SU-DHL-6 (cell line): ENCODE measurements at regions not wholly inside any gene's neighbourhood (a gene's known extent, or its start where the extent isn't known, plus 50 kb on each side); places are given as distances from the start of the nearest gene placed in this dataset.

Experiments used
- H2AFZ ChIP-seq: fragments of 200-600 bp; sonication (generic); 2 replicates; pipeline ENCODE4 v1.6.1; 2014; ENCODE audit warnings: low read depth, mild to moderate bottlenecking, moderate library complexity, mixed read lengths, antibody characterized with exemption, low read length; ENCODE audit not compliant: severe bottlenecking
- H3F3A ChIP-seq: fragments of 200-600 bp; shearing (Covaris generic); 2 replicates; pipeline ENCODE4 v1.6.0; 2016; ENCODE audit warnings: antibody characterized with exemption, mild to moderate bottlenecking; ENCODE audit not compliant: insufficient read depth
- H3K27ac ChIP-seq: fragments of 200-600 bp; sonication (generic); 2 replicates; pipeline ENCODE4 v1.5.1; 2016; ENCODE audit warnings: low read depth, mild to moderate bottlenecking, low read length, moderate library complexity, mixed read lengths
- H3K27me3 ChIP-seq: fragments of 200-600 bp; sonication (generic), shearing (Covaris generic); 2 replicates; pipeline ENCODE4 v1.6.0; 2014; ENCODE audit warnings: mild to moderate bottlenecking, low read length
- H3K36me3 ChIP-seq: fragments of 200-600 bp; sonication (generic); 2 replicates; pipeline ENCODE4 v1.6.1; 2014; ENCODE audit warnings: mild to moderate bottlenecking, low read length, mixed read lengths
- H3K4me2 ChIP-seq: fragments of 300-600, 200-600 bp; shearing (Covaris generic), sonication (generic); 2 replicates; pipeline ENCODE4 v1.6.0; 2014; ENCODE audit warnings: low read length, low read depth, mild to moderate bottlenecking; ENCODE audit not compliant: poor library complexity, severe bottlenecking
- H3K4me3 ChIP-seq: fragments of 200-600 bp; sonication (generic); 2 replicates; pipeline ENCODE4 v1.5.1; 2014; ENCODE audit warnings: antibody characterized with exemption, low read length, mild to moderate bottlenecking, mixed read lengths; ENCODE audit not compliant: insufficient read depth, poor library complexity, severe bottlenecking
- H3K79me2 ChIP-seq: fragments of 200-600 bp; sonication (generic); 2 replicates; pipeline ENCODE4 v1.6.1; 2014; ENCODE audit warnings: mild to moderate bottlenecking, low read length, moderate library complexity; ENCODE audit not compliant: insufficient read depth
- H3K9ac ChIP-seq: fragments of 200-600 bp; sonication (generic); 2 replicates; pipeline ENCODE4 v1.7.0; 2014; ENCODE audit warnings: mild to moderate bottlenecking, low read length
- H3K9me2 ChIP-seq: fragments of 200-600 bp; sonication (generic); replicated peaks from 2 replicates; pipeline ENCODE4 v1.6.1; 2014; ENCODE audit warnings: low read length; ENCODE audit not compliant: insufficient read depth
- H3K9me3 ChIP-seq: fragments of 200-600 bp; sonication (generic); 2 replicates; pipeline ENCODE4 v1.6.1; 2014; ENCODE audit warnings: low read length, mixed read lengths; ENCODE audit not compliant: insufficient read depth
- H4K20me1 ChIP-seq: fragments of 200-600 bp; sonication (generic); 2 replicates; pipeline ENCODE4 v1.6.1; 2014; ENCODE audit warnings: low read depth, mild to moderate bottlenecking, antibody characterized with exemption, low read length, moderate library complexity, mixed read lengths
- EZH2phosphoT487 ChIP-seq: fragments of 200-600 bp; sonication (generic), shearing (Covaris generic); conservative IDR thresholded peaks from 2 replicates; pipeline ENCODE4 v1.6.1; 2018; ENCODE audit warnings: mild to moderate bottlenecking, antibody characterized with exemption, low read length, moderate library complexity, mixed read lengths
- TF ChIP-seq, protein P1 (sequence below): fragments of 200-600 bp; sonication (generic); IDR thresholded peaks from one replicate; pipeline ENCODE4 v1.5.1; 2017; ENCODE audit warnings: antibody characterized with exemption, mild to moderate bottlenecking, low read length, moderate library complexity; ENCODE audit not compliant: insufficient read depth, poor library complexity, severe bottlenecking

DNA sequence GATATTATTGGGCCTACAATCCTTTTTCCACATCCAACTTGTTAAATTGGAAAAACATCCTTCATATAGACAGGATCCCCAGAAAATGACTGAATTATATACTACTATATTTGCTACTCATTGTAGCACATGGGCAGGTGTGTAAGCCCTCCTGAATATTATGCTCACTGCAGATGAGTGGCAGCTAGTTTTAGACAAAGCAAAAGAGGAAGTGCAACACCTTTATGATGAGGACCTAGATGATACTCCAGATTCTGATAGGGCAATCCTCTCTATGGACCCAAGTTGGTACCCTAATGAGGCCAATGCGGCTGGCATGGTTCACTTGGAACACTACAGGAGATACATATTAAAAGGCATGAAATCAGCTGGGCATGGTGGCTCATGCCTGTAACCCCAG lies 119.1 kb upstream of the PLCL2 start:
- Histone ChIP-seq H3K79me2 (no peaks in the 10 kb centered on the region), H3K27ac (no peak overlapping the region), H3K9ac (no peak overlapping the region), H3K4me2 (no peak overlapping the region), H4K20me1 (no peaks in the 10 kb centered on the region), H3F3A (no peaks in the 10 kb centered on the region), H3K36me3 (no peaks in the 10 kb centered on the region), H3K4me3 (no peak overlapping the region), H3K9me2 (no peaks in the 10 kb centered on the region), H3K9me3 (no peaks in the 10 kb centered on the region), H2AFZ (no peak overlapping the region), H3K27me3 (no peaks in the 10 kb centered on the region)
- TF ChIP-seq, protein P1, sequence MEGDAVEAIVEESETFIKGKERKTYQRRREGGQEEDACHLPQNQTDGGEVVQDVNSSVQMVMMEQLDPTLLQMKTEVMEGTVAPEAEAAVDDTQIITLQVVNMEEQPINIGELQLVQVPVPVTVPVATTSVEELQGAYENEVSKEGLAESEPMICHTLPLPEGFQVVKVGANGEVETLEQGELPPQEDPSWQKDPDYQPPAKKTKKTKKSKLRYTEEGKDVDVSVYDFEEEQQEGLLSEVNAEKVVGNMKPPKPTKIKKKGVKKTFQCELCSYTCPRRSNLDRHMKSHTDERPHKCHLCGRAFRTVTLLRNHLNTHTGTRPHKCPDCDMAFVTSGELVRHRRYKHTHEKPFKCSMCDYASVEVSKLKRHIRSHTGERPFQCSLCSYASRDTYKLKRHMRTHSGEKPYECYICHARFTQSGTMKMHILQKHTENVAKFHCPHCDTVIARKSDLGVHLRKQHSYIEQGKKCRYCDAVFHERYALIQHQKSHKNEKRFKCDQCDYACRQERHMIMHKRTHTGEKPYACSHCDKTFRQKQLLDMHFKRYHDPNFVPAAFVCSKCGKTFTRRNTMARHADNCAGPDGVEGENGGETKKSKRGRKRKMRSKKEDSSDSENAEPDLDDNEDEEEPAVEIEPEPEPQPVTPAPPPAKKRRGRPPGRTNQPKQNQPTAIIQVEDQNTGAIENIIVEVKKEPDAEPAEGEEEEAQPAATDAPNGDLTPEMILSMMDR, result no peak
- TF ChIP-seq EZH2phosphoT487, result no peak

DNA sequence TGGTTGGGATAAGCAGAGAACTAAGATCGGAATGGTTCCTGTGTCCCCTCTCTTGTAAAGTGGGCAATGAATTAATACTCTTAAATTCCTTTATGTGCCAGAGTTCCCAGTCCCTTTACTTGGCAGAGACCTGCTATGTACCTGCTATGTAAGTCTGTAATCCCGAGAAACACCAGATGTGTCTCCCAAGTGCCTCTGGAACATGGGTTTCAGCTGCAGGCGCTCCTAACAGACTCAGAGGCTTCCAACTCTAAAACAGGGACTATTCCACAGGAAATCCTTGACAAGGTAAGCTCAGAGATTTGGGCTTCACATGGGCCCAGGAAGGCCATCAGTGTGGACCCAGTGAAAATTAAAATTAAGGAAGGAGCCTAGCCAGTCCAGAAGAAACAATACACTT lies 117.7 kb upstream of the PLCL2 start:
- Histone ChIP-seq H3K4me2 (no peak overlapping the region), H3F3A (no peaks in the 10 kb centered on the region), H3K4me3 (no peak overlapping the region), H2AFZ (no peak overlapping the region), H4K20me1 (no peaks in the 10 kb centered on the region), H3K9me2 (no peaks in the 10 kb centered on the region), H3K27me3 (no peaks in the 10 kb centered on the region), H3K36me3 (no peaks in the 10 kb centered on the region), H3K9ac (no peak overlapping the region), H3K79me2 (no peaks in the 10 kb centered on the region), H3K27ac (no peak overlapping the region), H3K9me3 (no peaks in the 10 kb centered on the region)
- TF ChIP-seq, protein P1, result no peak
- TF ChIP-seq EZH2phosphoT487, result no peak

DNA sequence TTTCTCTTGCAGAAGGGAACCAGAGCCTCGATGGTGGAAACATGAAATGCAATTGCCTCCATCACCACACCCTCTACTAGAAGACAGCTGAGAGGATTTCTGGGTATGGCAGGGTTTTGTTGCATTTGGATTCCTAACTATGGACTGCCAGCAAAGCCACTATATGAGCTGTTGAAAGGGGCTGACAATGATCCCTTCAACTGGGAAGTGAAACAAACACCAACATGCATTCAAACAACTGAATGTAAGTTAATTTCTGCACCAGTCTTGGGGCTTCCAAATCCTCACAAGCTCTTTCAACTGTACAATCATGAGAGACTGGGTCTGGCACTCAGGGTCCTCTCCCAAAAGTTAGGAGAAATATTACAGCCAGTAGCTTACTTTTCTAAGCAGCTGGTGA lies 116.7 kb upstream of the PLCL2 start:
- no peak overlapping the region for H2AFZ ChIP-seq
- no peaks in the 10 kb centered on the region for H3F3A ChIP-seq
- no peak overlapping the region for H3K27ac ChIP-seq
- TF ChIP-seq, protein P1, result no peak
- no peak for TF ChIP-seq EZH2phosphoT487
- H3K36me3 ChIP-seq, result no peaks in the 10 kb centered on the region
- no peaks in the 10 kb centered on the region for H3K9me3 ChIP-seq
- no peak overlapping the region for H3K4me3 ChIP-seq
- no peaks in the 10 kb centered on the region for H3K27me3 ChIP-seq
- H3K9ac ChIP-seq, result no peak overlapping the region
- H4K20me1 ChIP-seq, result no peaks in the 10 kb centered on the region
- no peak overlapping the region for H3K4me2 ChIP-seq
- no peaks in the 10 kb centered on the region for H3K79me2 ChIP-seq
- H3K9me2 ChIP-seq, result no peaks in the 10 kb centered on the region

DNA sequence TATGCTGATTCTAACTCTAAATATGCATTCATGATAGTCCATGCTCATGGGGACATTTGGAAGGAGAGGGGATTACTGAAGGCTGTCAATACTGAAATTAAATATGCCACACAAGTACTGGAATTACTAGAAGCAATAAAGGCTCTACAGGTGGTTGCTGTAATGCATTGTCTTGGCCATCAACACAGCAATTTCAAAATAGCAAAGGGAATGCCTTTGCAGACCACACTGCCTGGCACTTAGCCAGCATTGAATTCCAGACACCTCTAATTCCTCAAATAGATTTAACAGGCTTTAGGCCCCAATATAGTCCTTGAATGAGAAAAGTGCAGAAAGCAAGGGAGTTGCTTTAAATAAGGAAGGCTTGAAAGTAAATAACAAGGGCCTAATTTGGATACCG lies 115.8 kb upstream of the PLCL2 start:
- Histone ChIP-seq H3K4me3 (no peak overlapping the region), H3K79me2 (no peaks in the 10 kb centered on the region), H2AFZ (no peak overlapping the region), H3K9me2 (no peaks in the 10 kb centered on the region), H3K27ac (no peak overlapping the region), H3K9ac (no peak overlapping the region), H3F3A (no peaks in the 10 kb centered on the region), H3K27me3 (no peaks in the 10 kb centered on the region), H3K4me2 (no peak overlapping the region), H4K20me1 (no peaks in the 10 kb centered on the region), H3K9me3 (no peaks in the 10 kb centered on the region), H3K36me3 (no peaks in the 10 kb centered on the region)
- TF ChIP-seq, protein P1, result no peak
- no peak for TF ChIP-seq EZH2phosphoT487
